ENCODE measurements at regions not wholly inside any gene's neighbourhood (a gene's known extent, or its start where the extent isn't known, plus 50 kb on each side); places are given as distances from the start of the nearest gene placed in this dataset.

GRCh38 chr1:214165850-214166374 is 115.0 kb upstream of the SMYD2 start:
- TF ChIP-seq CTCF (conservative IDR thresholded peaks at IDR 0.05 in 1 of 2, IDR thresholded peaks at IDR 0.05 in 1 of 2; ENCODE audit: low read depth in 1 of 2, low read length in 2 of 2) (no peak), EZH2 (IDR thresholded peaks at IDR 0.05; ENCODE audit: low read length, missing control alignments) (no peak)
